ENCODE measurements at regions not wholly inside any gene's neighbourhood (a gene's known extent, or its start where the extent isn't known, plus 50 kb on each side); places are given as distances from the start of the nearest gene placed in this dataset.

GRCh38 chr3:176512037-176512436 is 685.2 kb downstream of the TBL1XR1 start:
- TF ChIP-seq EZH2 (IDR thresholded peaks at IDR 0.05; ENCODE audit: borderline replicate concordance, low read depth, low read length, severe bottlenecking) (no peak), CTCF (IDR thresholded peaks at IDR 0.05; ENCODE audit: borderline replicate concordance, extremely low read depth, low read length, poor library complexity, severe bottlenecking) (no peak)
